ENCODE measurements at regions not wholly inside any gene's neighbourhood (a gene's known extent, or its start where the extent isn't known, plus 50 kb on each side); places are given as distances from the start of the nearest gene placed in this dataset.

GRCh38 chr21:16751695-16752474 is 761.0 kb upstream of the CXADR start:
- no peak overlapping the region for H3K4me3 ChIP-seq
- no peaks in the 10 kb centered on the region for H3K9me3 ChIP-seq
- DNase-seq (no peak), ATAC-seq (no peak)
- intact Hi-C loops (cut with DNase I, micrococcal nuclease) = no loop called here
- no peaks in the 10 kb centered on the region for H3K36me3 ChIP-seq (ENCODE audit: low read depth)
- TF ChIP-seq, protein P1, sequence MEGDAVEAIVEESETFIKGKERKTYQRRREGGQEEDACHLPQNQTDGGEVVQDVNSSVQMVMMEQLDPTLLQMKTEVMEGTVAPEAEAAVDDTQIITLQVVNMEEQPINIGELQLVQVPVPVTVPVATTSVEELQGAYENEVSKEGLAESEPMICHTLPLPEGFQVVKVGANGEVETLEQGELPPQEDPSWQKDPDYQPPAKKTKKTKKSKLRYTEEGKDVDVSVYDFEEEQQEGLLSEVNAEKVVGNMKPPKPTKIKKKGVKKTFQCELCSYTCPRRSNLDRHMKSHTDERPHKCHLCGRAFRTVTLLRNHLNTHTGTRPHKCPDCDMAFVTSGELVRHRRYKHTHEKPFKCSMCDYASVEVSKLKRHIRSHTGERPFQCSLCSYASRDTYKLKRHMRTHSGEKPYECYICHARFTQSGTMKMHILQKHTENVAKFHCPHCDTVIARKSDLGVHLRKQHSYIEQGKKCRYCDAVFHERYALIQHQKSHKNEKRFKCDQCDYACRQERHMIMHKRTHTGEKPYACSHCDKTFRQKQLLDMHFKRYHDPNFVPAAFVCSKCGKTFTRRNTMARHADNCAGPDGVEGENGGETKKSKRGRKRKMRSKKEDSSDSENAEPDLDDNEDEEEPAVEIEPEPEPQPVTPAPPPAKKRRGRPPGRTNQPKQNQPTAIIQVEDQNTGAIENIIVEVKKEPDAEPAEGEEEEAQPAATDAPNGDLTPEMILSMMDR (IDR thresholded peaks at IDR 0.05) = no peak
- H3K4me1 ChIP-seq (ENCODE audit: low read depth) = no peaks in the 10 kb centered on the region

DNA sequence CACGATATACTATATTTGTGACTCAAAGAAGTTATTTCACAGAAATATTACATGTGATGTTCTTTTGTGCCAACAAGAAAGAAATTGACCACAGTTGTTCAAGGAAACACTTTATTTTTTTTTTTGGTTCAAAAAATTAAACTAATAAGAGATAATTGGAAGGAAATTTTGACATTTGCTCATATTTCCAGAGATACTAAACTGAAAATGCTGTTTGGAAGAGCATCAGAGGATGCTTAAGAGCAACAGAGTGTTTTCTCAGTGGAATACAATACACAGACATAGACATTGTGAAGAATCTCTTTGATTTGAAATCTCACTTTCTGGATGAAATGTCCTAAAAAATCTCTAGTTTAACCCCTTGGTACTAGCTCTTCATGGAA is 760.4 kb upstream of the CXADR start:
- intact Hi-C loops (cut with DNase I, micrococcal nuclease) = no loop called here
- DNase-seq (no peak), ATAC-seq (no peak)
- no peaks in the 10 kb centered on the region for H3K9me3 ChIP-seq
- TF ChIP-seq, protein P1 (IDR thresholded peaks at IDR 0.05) = no peak
- no peaks in the 10 kb centered on the region for H3K36me3 ChIP-seq (ENCODE audit: low read depth)
- no peak overlapping the region for H3K4me3 ChIP-seq
- no peaks in the 10 kb centered on the region for H3K4me1 ChIP-seq (ENCODE audit: low read depth)

DNA sequence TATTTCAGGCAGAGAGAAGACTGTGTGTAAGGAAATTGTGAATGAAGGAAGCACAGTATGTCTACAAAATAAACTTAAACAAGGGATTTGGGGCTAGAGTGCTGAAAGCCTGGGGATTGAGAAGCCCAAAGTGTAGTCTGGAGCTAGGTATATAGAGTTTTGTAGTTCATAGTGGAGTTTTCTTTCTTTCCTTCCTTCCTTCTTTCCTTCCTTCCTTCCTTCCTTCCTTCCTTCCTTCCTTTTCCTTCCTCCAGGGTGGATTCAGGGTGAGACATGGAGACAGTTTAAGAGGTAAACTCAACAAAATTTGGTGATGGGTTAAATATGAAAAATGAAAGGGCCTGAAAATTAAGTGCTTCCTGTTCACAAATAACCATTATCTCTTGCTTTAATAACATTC is 757.8 kb upstream of the CXADR start:
- no peaks in the 10 kb centered on the region for H3K4me1 ChIP-seq (ENCODE audit: low read depth)
- H3K4me3 ChIP-seq = no peak overlapping the region
- ATAC-seq (no peak), DNase-seq (no peak)
- H3K9me3 ChIP-seq = no peaks in the 10 kb centered on the region
- TF ChIP-seq, protein P1 (IDR thresholded peaks at IDR 0.05) = no peak
- no peaks in the 10 kb centered on the region for H3K36me3 ChIP-seq (ENCODE audit: low read depth)
- intact Hi-C loops (cut with DNase I, micrococcal nuclease) = no loop called here

GRCh38 chr21:16767201-16767600 is 745.6 kb upstream of the CXADR start:
- H3K4me3 ChIP-seq = no peak overlapping the region
- no peaks in the 10 kb centered on the region for H3K4me1 ChIP-seq (ENCODE audit: low read depth)
- no peaks in the 10 kb centered on the region for H3K36me3 ChIP-seq (ENCODE audit: low read depth)
- ATAC-seq = no peak
- TF ChIP-seq, protein P1 (IDR thresholded peaks at IDR 0.05) = no peak
- intact Hi-C loops (cut with DNase I, micrococcal nuclease) = no loop called here
- DNase-seq = no peak
- no peaks in the 10 kb centered on the region for H3K9me3 ChIP-seq

DNA sequence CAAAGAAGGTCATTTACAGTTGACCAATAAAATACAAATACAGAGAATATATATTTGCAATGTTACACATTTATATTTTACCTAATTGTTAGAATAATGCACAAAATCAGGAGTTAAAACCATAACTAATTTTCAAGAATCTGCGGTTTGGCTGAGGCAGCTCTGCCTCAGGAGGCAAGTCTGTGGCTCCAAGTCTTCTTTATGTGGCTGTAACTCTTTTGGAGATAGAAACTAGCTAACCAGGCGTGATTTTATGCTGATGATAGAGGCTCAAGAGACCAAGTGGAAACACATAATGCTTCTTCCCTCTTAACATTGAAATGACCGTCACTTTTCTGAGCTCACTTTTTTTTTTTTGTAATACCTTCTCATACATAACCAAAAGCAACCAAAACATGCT is 744.7 kb upstream of the CXADR start:
- Histone ChIP-seq H3K4me1 (ENCODE audit: low read depth) (no peaks in the 10 kb centered on the region), H3K9me3 (no peaks in the 10 kb centered on the region), H3K36me3 (ENCODE audit: low read depth) (no peaks in the 10 kb centered on the region), H3K4me3 (no peak overlapping the region)
- ATAC-seq (no peak), DNase-seq (no peak)
- TF ChIP-seq, protein P1 (IDR thresholded peaks at IDR 0.05) = no peak
- intact Hi-C loops (cut with DNase I, micrococcal nuclease) = no loop called here

DNA sequence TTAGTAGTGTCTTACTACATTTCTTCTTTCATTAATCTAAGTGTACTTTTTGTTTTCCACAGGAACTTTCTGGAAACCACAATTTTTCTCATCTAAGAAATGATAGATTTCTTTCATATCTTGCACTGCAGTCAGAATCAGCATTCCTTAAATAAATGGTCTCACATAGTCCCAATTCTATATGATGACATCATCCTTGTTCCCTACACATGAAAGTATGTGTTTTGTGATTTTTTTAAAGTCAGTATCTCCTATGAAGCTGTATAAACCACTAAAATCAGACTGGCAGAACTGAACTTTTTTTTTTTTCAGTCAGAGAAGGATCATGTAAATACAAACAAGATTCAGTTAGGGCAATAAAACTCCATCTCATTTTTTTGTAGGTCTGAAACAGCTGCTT is 742.6 kb upstream of the CXADR start:
- DNase-seq = no peak
- intact Hi-C loops (cut with DNase I, micrococcal nuclease) = no loop called here
- TF ChIP-seq, protein P1 (IDR thresholded peaks at IDR 0.05) = no peak
- no peaks in the 10 kb centered on the region for H3K36me3 ChIP-seq (ENCODE audit: low read depth)
- ATAC-seq = no peak
- no peaks in the 10 kb centered on the region for H3K9me3 ChIP-seq
- H3K4me3 ChIP-seq = no peak overlapping the region
- H3K4me1 ChIP-seq (ENCODE audit: low read depth) = no peaks in the 10 kb centered on the region

Data from mucosa of descending colon (tissue), 3 donors.